Testis (tissue), 2 donors: ENCODE measurements at regions not wholly inside any gene's neighbourhood (a gene's known extent, or its start where the extent isn't known, plus 50 kb on each side); places are given as distances from the start of the nearest gene placed in this dataset.
"Not testable (repeated sequence)": the region's sequence is repeated elsewhere in the genome, so short reads cannot be mapped to it uniquely, and the experiment has no call there.

ENCODE experiments used
- DNase-seq: peaks from one replicate; pipeline ENCODE4 v3.0.0-alpha.2; 2019
- H3K27ac ChIP-seq, 2 donors: fragments of 200-600 bp; sonication (generic); one replicate each; pipeline ENCODE4 v1.5.1; 2019
- H3K27me3 ChIP-seq: fragments of 200-600 bp; sonication (generic); one replicate; pipeline ENCODE4 v1.5.1; 2019
- H3K36me3 ChIP-seq: fragments of 200-600 bp; sonication (generic); one replicate; pipeline ENCODE4 v1.5.1; 2017; ENCODE audit warnings: low read depth; ENCODE audit errors: missing control alignments
- H3K4me1 ChIP-seq: fragments of 200-600 bp; sonication (generic); one replicate; pipeline ENCODE4 v1.5.1; 2019
- H3K4me3 ChIP-seq, 2 donors: fragments of 200-600 bp; sonication (generic); one replicate each; pipeline ENCODE4 v1.5.1; 2017 to 2019
- H3K9me3 ChIP-seq: fragments of 200-600 bp; sonication (generic); one replicate; pipeline ENCODE4 v1.5.1; 2017
- CTCF ChIP-seq, 3 experiments: fragments of 450-650 bp in 2 of 3; fragments of 200-600 bp in 1 of 3; sonication (generic) in 1 of 3; IDR thresholded peaks; one replicate each; pipeline ENCODE4 v1.5.1; 2016 to 2019; ENCODE audit warnings: antibody characterized with exemption in 3 of 3, mild to moderate bottlenecking in 2 of 3, moderate library complexity in 1 of 3
- POLR2A ChIP-seq: fragments of 450-650 bp; IDR thresholded peaks from one replicate; pipeline ENCODE4 v1.6.1; 2017; ENCODE audit warnings: antibody characterized with exemption, mild to moderate bottlenecking, moderate library complexity
- WGBS, 2 donors: methylation state at CpG; one replicate each; pipeline ENCODE4 v1.1.5; 2018; 5-methylcytosine and 5-hydroxymethylcytosine counted together
- intact Hi-C: fragments of 100-400 bp; cut with DNase I; formaldehyde crosslinking; loops from one replicate; pipeline ENCODE4 v1.15.1; 2023; ENCODE audit warnings: low total_unique reads

GRCh38 chr11:22084564-22084963 is 108.3 kb upstream of the ANO5 start:
- Histone ChIP-seq H3K4me1 (no peaks in the 10 kb centered on the region), H3K9me3 (no peaks in the 10 kb centered on the region), H3K27me3 (no peaks in the 10 kb centered on the region), H3K27ac (no peak overlapping the region), H3K36me3 (no peaks in the 10 kb centered on the region), H3K4me3 (no peak overlapping the region)
- DNase-seq, result no peak
- TF ChIP-seq CTCF (IDR thresholded peaks at IDR 0.05), result no peak
- TF ChIP-seq POLR2A, result no peak
- intact Hi-C loops, result no loop called here

- Histone ChIP-seq H3K27ac (no peak overlapping the region), H3K4me1 (no peaks in the 10 kb centered on the region), H3K27me3 (no peaks in the 10 kb centered on the region), H3K4me3 (no peak overlapping the region), H3K9me3 (no peaks in the 10 kb centered on the region), H3K36me3 (no peaks in the 10 kb centered on the region)
- DNase-seq, result no peak
- intact Hi-C loops, result no loop called here
- TF ChIP-seq CTCF (IDR thresholded peaks at IDR 0.05) (no peak), POLR2A (no peak)
- WGBS, 2 donors, result 88 to 94% methylated on average over 2 of the region's 2 CpGs
Measured at GRCh38 chr11:22089609-22090008, 103.3 kb upstream of the ANO5 start.

GRCh38 chr11:22106566-22106965 is 86.3 kb upstream of the ANO5 start:
- H3K4me3 ChIP-seq, result no peak overlapping the region
- WGBS, 2 donors, result 81 to 87% methylated on average over 2 of the region's 2 CpGs
- TF ChIP-seq POLR2A, result no peak
- no peak for TF ChIP-seq CTCF (IDR thresholded peaks at IDR 0.05)
- no peaks in the 10 kb centered on the region for H3K36me3 ChIP-seq
- H3K4me1 ChIP-seq, result no peaks in the 10 kb centered on the region
- H3K27me3 ChIP-seq, result no peaks in the 10 kb centered on the region
- H3K27ac ChIP-seq, result no peak overlapping the region
- H3K9me3 ChIP-seq, result no peaks in the 10 kb centered on the region
- intact Hi-C loops, result no loop called here
- no peak for DNase-seq

GRCh38 chr11:22115470-22116029 is 77.3 kb upstream of the ANO5 start:
- TF ChIP-seq CTCF (IDR thresholded peaks at IDR 0.05) (no peak), POLR2A (no peak)
- H3K36me3 ChIP-seq, result no peaks in the 10 kb centered on the region
- no peaks in the 10 kb centered on the region for H3K9me3 ChIP-seq
- H3K4me1 ChIP-seq, result no peaks in the 10 kb centered on the region
- no peaks in the 10 kb centered on the region for H3K27me3 ChIP-seq
- 78 to 79% methylated on average over 3 of the region's 3 CpGs for WGBS, 2 donors
- intact Hi-C loops, result no loop called here
- H3K27ac ChIP-seq, result no peak overlapping the region
- H3K4me3 ChIP-seq, result no peak overlapping the region
- DNase-seq, result no peak

- DNase-seq, H3K9me3 ChIP-seq, H3K36me3 ChIP-seq, H3K4me3 ChIP-seq, H3K27me3 ChIP-seq, intact Hi-C loops, H3K4me1 ChIP-seq, H3K27ac ChIP-seq: not testable (repeated sequence)
- 88 to 100% methylated on average over 2 of the region's 2 CpGs for WGBS, 2 donors
Measured at GRCh38 chr11:22127981-22128380, 64.9 kb upstream of the ANO5 start.
